Lung (tissue), 11 donors: ENCODE measurements at regions not wholly inside any gene's neighbourhood (a gene's known extent, or its start where the extent isn't known, plus 50 kb on each side); places are given as distances from the start of the nearest gene placed in this dataset.

Source experiments
- ATAC-seq: fragments of 200-7000 bp; cut with Tn5 transposase; one replicate; pipeline ENCODE4 v1.9.1; 2020; ENCODE audit warnings: moderate number of reproducible peaks; ENCODE audit not compliant: insufficient read depth, low FRiP score
- DNase-seq, 3 donors: peaks; one replicate each; pipeline ENCODE4 v3.0.0-alpha.2; 2013 to 2017
- H3K27ac ChIP-seq, 2 donors: one replicate each; pipeline ENCODE4 v1.5.1; 2013; ENCODE audit warnings: mild to moderate bottlenecking in 2 of 2, moderate library complexity in 2 of 2, control low read depth in 1 of 2, inconsistent platforms in 1 of 2, low read depth in 1 of 2, low read length in 1 of 2
- H3K27me3 ChIP-seq, 3 donors: one replicate each; pipeline ENCODE4 v1.5.1; 2013; ENCODE audit warnings: low read length in 2 of 3; ENCODE audit not compliant: control insufficient read depth in 3 of 3, insufficient read depth in 3 of 3
- H3K36me3 ChIP-seq, 4 donors: one replicate each; pipeline ENCODE4 v1.5.1; 2013; ENCODE audit warnings: low read length in 4 of 4, mild to moderate bottlenecking in 1 of 4, moderate library complexity in 1 of 4; ENCODE audit not compliant: control insufficient read depth in 4 of 4, insufficient read depth in 4 of 4
- H3K4me1 ChIP-seq, 5 donors: one replicate each; pipeline ENCODE4 v1.5.1; 2013; ENCODE audit warnings: low read length in 5 of 5, mild to moderate bottlenecking in 2 of 5, moderate library complexity in 1 of 5; ENCODE audit not compliant: control insufficient read depth in 5 of 5, insufficient read depth in 5 of 5
- H3K4me3 ChIP-seq: one replicate; pipeline ENCODE4 v1.5.1; 2013; ENCODE audit warnings: mild to moderate bottlenecking, control low read depth, moderate library complexity
- H3K9ac ChIP-seq, 2 donors: one replicate each; pipeline ENCODE4 v1.5.1; 2013; ENCODE audit warnings: low read length in 2 of 2, control low read depth in 1 of 2; ENCODE audit not compliant: insufficient read depth in 1 of 2
- H3K9me3 ChIP-seq, 4 donors: one replicate each; pipeline ENCODE4 v1.5.1; 2013; ENCODE audit warnings: low read length in 3 of 4, mild to moderate bottlenecking in 1 of 4, moderate library complexity in 1 of 4; ENCODE audit not compliant: control insufficient read depth in 4 of 4, insufficient read depth in 3 of 4
- WGBS, 2 donors: extraction: QIAGEN DNeasy Blood & Tissue Kit; methylation state at CpG; one replicate each; pipeline ENCODE4 v1.1.7; 2013; 5-methylcytosine and 5-hydroxymethylcytosine counted together
- TF ChIP-seq, protein P1 (sequence below): IDR thresholded peaks from 2 replicates; pipeline ENCODE4 v1.5.1; 2012; ENCODE audit warnings: mild to moderate bottlenecking; ENCODE audit errors: control extremely low read depth, extremely low read depth
- donor health status: control.
- donor health status: control.
- donor health status: Bipolar disorder and iron deficiency.
- donor health status: healthy.
- donor health status: DM: yes; HTN: yes; CAD: no.

DNA sequence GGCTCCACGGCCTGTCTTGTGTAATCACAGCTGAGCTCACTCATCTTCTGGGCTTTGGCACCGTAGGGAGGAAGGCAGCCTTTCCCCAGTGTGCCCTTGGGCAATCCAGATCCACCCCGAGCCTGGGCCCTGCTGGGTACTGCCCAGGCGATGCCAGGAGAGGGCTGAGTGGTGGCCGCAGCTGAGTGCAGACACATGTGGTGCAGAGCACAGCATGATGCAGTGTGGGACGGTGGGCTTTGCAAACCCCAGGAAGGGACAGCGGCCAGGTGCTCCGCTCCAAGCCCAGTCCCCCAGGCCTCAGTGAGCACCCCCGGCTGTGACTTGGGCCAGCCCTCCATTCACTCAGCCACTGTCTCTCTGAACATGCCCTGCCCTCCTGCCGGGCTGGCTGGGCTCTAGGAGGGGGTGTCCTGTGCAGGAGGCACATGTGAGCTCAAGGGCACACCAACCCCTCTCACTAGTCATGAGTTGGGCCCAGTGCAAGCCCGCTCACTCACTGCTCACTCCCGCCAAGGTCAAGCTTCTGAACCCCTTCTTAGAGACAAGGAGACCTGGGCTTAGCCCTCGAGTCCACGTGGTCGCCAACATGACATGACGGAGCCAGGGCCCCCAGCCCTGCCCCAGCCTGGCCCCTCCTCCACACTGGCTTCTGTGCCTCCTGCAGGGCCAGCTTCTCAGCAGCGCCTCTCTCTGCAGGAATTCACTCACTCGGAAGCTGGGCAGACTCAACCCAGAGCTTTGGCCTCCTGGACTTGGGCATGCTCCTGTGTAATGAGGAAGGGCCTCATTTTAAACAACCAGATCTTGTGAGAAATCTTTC lies 77.5 kb upstream of the INSIG1 start:
- Histone ChIP-seq H3K27me3 (no peaks in the 10 kb centered on the region), H3K9me3 (peaks cover 0 to 2% (median 0%) of the 10 kb centered on the region in 4 donors), H3K27ac (no peak overlapping the region), H3K4me1 (no peaks in the 10 kb centered on the region), H3K9ac (no peak overlapping the region), H3K4me3 (no peak overlapping the region), H3K36me3 (no peaks in the 10 kb centered on the region)
- TF ChIP-seq, protein P1, sequence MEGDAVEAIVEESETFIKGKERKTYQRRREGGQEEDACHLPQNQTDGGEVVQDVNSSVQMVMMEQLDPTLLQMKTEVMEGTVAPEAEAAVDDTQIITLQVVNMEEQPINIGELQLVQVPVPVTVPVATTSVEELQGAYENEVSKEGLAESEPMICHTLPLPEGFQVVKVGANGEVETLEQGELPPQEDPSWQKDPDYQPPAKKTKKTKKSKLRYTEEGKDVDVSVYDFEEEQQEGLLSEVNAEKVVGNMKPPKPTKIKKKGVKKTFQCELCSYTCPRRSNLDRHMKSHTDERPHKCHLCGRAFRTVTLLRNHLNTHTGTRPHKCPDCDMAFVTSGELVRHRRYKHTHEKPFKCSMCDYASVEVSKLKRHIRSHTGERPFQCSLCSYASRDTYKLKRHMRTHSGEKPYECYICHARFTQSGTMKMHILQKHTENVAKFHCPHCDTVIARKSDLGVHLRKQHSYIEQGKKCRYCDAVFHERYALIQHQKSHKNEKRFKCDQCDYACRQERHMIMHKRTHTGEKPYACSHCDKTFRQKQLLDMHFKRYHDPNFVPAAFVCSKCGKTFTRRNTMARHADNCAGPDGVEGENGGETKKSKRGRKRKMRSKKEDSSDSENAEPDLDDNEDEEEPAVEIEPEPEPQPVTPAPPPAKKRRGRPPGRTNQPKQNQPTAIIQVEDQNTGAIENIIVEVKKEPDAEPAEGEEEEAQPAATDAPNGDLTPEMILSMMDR: no peak
- ATAC-seq: no peak
- DNase-seq: no peak
- WGBS, 2 donors: 87 to 89% methylated on average over 18 of the region's 18 CpGs

DNA sequence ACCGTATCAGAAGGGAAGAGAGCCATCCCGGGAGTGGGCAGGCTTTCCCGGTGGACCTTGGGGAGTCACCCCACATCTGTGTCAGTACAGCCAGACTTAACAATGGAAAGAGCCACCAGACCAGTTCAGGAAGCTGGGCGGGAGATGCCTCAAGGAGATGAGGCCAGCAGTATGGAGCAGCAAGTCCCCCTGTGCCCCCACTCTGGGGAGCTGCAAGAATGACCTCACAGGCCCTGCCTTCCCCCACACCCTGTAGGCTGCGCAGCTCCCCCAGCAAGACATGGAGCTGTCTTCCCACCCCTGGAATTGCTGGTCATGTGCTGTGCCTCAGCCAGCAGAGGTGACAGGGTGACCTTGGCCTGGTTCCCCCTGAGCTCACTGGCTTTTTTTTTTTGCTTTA lies 76.8 kb upstream of the INSIG1 start:
- TF ChIP-seq, protein P1: no peak
- WGBS, 2 donors: 88 to 98% methylated on average over 5 of the region's 5 CpGs
- Histone ChIP-seq H3K4me1 (no peaks in the 10 kb centered on the region), H3K27me3 (no peaks in the 10 kb centered on the region), H3K27ac (no peak overlapping the region), H3K9me3 (peaks cover 0 to 2% (median 0%) of the 10 kb centered on the region in 4 donors), H3K9ac (no peak overlapping the region), H3K36me3 (no peaks in the 10 kb centered on the region), H3K4me3 (no peak overlapping the region)
- DNase-seq (no peak), ATAC-seq (no peak)

DNA sequence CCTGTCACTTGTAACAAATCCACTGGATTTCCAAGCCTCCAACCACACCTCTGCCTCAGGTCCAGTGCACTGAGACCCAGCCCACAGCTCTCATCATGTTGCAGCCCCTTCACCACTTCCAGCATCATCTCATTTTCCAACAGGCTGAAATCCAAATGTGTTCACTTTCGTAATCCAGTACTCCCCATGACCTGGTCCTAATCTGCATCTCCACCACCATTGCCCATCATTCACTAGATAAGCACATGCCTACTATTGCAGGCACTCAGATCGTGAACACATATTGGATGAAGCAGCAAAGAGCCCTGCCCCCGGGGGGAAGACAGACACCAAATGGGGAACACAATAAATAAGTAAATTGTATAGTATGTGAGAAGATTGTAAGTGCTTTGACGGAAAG lies 76.1 kb upstream of the INSIG1 start:
- Histone ChIP-seq H3K9me3 (peaks cover 0 to 2% (median 0%) of the 10 kb centered on the region in 4 donors), H3K27ac (no peak overlapping the region), H3K27me3 (no peaks in the 10 kb centered on the region), H3K9ac (no peak overlapping the region), H3K4me3 (no peak overlapping the region), H3K4me1 (no peaks in the 10 kb centered on the region), H3K36me3 (no peaks in the 10 kb centered on the region)
- DNase-seq: no peak
- 84 to 85% methylated on average over 4 of the region's 4 CpGs for WGBS, 2 donors
- TF ChIP-seq, protein P1: no peak
- no peak for ATAC-seq
